ENCODE measurements at regions not wholly inside any gene's neighbourhood (a gene's known extent, or its start where the extent isn't known, plus 50 kb on each side); places are given as distances from the start of the nearest gene placed in this dataset.

GRCh38 chr16:79497606-79498350 lies 102.8 kb downstream of the MAF start:
- no peak for DNase-seq (ENCODE audit: low read depth in 2 of 2)

GRCh38 chr16:79493911-79494310 lies 106.6 kb downstream of the MAF start:
- no peak for DNase-seq (ENCODE audit: low read depth in 2 of 2)

GRCh38 chr16:79492036-79492435 lies 108.5 kb downstream of the MAF start:
- no peak for DNase-seq (ENCODE audit: low read depth in 2 of 2)

- no peak for DNase-seq (ENCODE audit: low read depth in 2 of 2)
These were observed 115.5 kb downstream of the MAF start for GRCh38 chr16:79485020-79485419.

DNA sequence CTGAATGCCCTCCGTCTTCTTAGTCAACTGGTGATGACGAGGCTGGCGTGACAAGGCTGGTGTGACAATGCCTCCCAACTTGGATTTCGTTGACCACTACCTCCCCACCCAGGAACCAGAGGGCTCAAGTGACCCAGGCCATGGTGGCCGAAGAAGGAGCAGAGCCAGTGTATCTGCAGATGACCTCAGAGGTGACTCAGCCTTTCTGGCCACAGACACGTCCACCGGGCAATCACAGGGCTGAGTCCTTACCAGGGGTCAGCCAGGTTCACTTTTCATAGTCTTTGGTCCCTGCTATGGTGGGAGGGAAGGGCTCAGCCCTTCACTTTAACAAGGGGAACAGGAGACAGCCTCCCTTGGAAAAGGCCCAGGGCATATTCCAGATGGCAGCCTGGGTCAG lies 116.3 kb downstream of the MAF start:
- no peak for DNase-seq (ENCODE audit: low read depth in 2 of 2)

DNA sequence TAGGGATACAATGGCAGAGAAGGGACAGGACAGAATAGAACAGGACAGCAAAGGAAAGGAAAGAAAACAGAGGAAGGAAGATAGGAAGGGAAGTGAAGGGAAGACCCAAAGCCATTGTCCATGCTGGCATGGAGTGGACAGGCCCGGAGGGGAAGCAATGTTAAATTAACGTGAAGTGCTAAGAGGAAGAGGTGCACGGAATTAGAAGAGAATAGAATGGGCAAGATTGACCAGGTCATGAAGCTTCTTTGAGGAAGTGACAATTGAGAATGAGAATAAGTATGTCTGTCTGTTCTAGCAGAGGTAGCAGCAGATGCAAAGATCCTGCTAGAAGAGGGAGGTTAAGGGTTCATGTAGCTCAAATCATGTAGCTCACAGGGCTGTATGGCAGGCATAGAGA lies 117.2 kb downstream of the MAF start:
- no peak for DNase-seq (ENCODE audit: low read depth in 2 of 2)

- no peak for DNase-seq (ENCODE audit: low read depth in 2 of 2)
These were observed 118.5 kb downstream of the MAF start for GRCh38 chr16:79482011-79482410.

DNA sequence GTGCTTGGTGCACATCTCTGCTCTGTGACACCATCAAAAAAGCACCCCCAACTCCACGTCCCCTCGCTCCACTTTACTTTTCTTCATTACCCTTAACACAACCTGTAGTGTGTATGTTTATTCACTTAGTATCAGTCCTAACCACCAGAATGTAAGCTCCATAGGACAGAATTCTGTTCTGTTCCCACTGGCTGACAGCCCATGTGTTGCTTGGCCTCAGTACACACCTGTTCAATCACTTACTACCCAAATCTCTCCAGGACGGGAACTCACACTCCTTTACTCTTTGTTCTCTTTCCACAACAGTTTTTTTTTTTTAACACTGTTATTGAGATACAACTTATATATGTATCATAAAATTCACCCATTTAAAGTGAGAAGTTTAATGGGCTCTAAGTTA lies 119.6 kb downstream of the MAF start:
- DNase-seq (ENCODE audit: low read depth in 2 of 2): no peak

GRCh38 chr16:79480056-79480455 lies 120.5 kb downstream of the MAF start:
- no peak for DNase-seq (ENCODE audit: low read depth in 2 of 2)

DNA sequence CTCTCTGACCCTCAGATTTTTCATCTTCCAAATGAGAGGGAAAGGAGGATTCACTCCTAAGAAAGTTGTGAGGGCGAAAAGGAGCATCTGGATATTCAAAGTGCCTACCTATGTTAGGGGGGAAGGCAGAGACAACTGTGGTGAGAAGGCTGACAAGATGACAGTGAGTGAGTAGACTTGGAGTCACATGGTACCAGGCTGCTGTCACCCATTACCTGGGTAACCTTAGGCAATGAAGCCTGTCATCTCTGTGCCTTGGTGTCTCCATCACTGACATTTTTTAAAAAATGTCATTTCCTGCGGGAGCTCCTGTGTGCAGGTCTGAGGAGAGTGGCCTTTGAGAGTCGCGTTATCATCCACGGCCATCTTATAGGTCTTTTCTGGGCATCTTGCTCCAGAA lies 124.0 kb downstream of the MAF start:
- DNase-seq (ENCODE audit: low read depth in 2 of 2): no peak

GRCh38 chr16:79475841-79476240 lies 124.7 kb downstream of the MAF start:
- DNase-seq (ENCODE audit: low read depth in 2 of 2): no peak

GRCh38 chr16:79473456-79473855 lies 127.1 kb downstream of the MAF start:
- DNase-seq (ENCODE audit: low read depth in 2 of 2): no peak

- DNase-seq (ENCODE audit: low read depth in 2 of 2): no peak
These were observed 128.1 kb downstream of the MAF start for GRCh38 chr16:79472426-79472825.

DNA sequence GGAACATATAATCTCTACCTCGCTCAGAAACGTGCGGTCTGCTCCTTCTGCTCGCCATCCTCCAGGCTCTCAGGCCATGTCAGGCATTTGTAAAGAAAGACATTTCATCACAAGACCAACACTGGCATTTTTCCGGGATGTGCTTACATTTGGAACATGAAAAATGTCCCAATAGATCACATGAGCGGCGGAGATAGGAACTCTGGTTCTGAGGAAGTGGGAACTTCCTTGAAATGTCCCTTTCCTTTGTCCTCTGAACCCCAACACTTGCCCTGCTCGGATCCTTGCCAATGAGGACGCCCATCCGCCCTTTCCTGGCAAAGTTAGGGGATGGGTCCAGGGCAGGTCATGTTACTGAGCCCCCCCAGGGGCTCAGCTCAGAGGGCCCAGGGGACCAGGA lies 130.5 kb downstream of the MAF start:
- DNase-seq (ENCODE audit: low read depth in 2 of 2): no peak

GRCh38 chr16:79468631-79469030 lies 131.9 kb downstream of the MAF start:
- no peak for DNase-seq (ENCODE audit: low read depth in 2 of 2)

GRCh38 chr16:79468121-79468552 lies 132.4 kb downstream of the MAF start:
- no peak for DNase-seq (ENCODE audit: low read depth in 2 of 2)

- DNase-seq (ENCODE audit: low read depth in 2 of 2): no peak
These were observed 134.4 kb downstream of the MAF start for GRCh38 chr16:79466111-79466510.

GRCh38 chr16:79463841-79464240 lies 136.7 kb downstream of the MAF start:
- DNase-seq (ENCODE audit: low read depth in 2 of 2): no peak

DNA sequence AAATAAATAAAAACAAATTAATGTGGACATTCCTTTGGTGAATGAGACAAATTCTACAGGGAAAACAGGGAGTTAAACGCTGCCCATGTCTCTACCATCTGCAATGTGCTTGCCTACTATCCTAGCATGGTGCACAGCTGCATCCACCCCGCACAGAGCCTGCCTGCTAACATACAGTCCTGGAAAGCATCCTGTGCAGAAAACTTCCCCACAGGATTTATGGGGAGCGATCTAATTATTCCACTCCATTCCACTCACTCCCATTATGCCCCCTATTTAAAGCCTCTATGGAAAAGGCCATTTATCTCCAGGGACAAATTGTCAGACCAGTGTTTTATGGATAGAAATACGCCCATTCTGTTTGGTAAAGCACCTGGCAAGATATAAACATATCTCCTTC lies 144.5 kb downstream of the MAF start:
- DNase-seq (ENCODE audit: low read depth in 2 of 2): no peak

- no peak for DNase-seq (ENCODE audit: low read depth in 2 of 2)
These were observed 147.9 kb downstream of the MAF start for GRCh38 chr16:79452671-79453070.

- no peak for DNase-seq (ENCODE audit: low read depth in 2 of 2)
These were observed 149.2 kb downstream of the MAF start for GRCh38 chr16:79451196-79451816.

GRCh38 chr16:79449900-79450299 lies 150.6 kb downstream of the MAF start:
- DNase-seq (ENCODE audit: low read depth in 2 of 2): no peak

- no peak for DNase-seq (ENCODE audit: low read depth in 2 of 2)
These were observed 151.3 kb downstream of the MAF start for GRCh38 chr16:79449067-79449769.
